ENCODE measurements at regions not wholly inside any gene's neighbourhood (a gene's known extent, or its start where the extent isn't known, plus 50 kb on each side); places are given as distances from the start of the nearest gene placed in this dataset.
"Not testable (repeated sequence)": the region's sequence is repeated elsewhere in the genome, so short reads cannot be mapped to it uniquely, and the experiment has no call there.

GRCh38 chr4:98828801-98829200 lies 100.1 kb downstream of the EIF4E start:
- DNase-seq = no peak

DNA sequence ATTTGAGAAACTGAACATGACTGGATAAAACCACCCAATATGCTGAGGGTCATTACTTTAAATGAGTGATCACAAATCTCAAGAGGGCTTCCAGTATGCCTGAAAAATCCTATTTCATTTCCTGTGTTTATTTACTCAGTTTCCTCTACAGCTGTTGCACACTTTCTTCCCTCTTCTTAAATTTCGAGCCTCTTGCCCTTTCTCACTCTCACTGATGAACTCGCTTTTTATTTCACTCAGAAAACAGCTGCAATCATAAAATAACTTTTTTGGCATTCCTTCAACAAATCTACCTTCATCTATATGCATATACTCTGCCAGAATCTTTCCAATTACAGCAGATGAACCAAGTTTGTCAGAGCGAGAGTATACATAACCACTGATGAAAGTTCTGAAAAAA lies 101.3 kb downstream of the EIF4E start:
- DNase-seq = no peak

- DNase-seq = no peak
Measured at GRCh38 chr4:98822144-98822543, 106.8 kb downstream of the EIF4E start.

GRCh38 chr4:98818116-98818515 lies 110.8 kb downstream of the EIF4E start:
- not testable (repeated sequence) for DNase-seq

- no peak for DNase-seq
Measured at GRCh38 chr4:98816816-98817215, 112.1 kb downstream of the EIF4E start.

- DNase-seq = no peak
Measured at GRCh38 chr4:98816386-98816785, 112.5 kb downstream of the EIF4E start.

- no peak for DNase-seq
Measured at GRCh38 chr4:98804403-98804802, 124.5 kb downstream of the EIF4E start.

DNA sequence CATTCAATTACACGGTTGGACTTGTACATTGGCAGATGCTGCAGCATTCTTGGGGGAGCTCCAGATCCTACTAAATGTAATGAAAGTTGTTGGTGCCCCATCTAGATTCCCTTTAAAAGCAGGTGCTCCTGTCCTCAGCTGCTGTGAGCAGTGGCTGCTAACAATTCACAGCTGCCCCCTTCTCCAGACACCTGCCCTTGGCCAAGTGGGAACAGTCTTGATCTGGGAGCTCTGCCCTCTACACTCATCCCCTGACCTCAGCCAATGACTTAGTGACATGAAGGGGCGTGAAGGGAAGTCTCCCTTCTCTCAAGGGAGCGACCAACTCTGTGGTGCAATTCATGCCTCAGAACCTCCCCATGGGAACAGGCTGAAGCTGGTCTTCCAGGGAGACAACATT lies 125.7 kb downstream of the EIF4E start:
- DNase-seq = no peak

- DNase-seq = no peak
Measured at GRCh38 chr4:98802770-98803198, 126.1 kb downstream of the EIF4E start.

- DNase-seq = no peak
Measured at GRCh38 chr4:98801259-98801725, 127.6 kb downstream of the EIF4E start.

DNA sequence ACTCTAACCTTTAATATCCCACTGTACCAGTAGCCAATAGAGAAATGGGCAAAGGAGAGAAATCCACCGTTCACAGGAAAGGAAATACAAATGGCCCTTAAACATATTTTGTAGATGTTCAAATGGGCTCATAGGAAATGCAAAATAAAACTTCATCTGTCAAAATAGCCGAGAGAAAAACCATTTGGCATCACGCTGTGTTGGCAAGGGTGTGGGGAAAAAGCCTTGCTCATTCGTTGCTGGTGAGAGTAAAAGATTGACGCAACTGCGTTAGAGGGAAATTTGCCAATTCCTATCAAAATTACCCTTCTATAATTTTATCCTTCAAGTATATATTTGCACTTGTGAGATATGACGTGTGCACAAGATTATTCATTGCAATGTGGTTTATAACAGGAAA lies 131.9 kb downstream of the EIF4E start:
- no peak for DNase-seq

GRCh38 chr4:98794565-98795205 lies 134.2 kb downstream of the EIF4E start:
- DNase-seq = peak; percentile 4 to 55

DNA sequence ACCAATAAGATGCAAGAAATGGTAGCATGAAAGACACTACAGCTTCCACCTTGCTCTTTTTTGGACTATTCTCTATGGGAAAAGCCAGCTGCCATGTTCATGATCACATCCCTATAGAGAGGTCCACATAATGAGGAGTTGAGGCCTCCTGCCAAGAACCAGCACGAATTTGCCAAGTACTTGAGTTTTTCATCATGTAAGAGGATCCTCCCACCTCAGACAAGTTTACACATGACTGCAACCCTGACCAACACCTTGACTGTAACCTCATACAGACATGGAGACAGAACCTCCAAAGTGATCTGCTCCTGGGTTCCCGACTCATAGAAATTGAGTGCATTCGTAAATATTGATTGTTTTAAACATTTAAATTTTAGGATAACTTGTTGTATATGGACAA lies 135.2 kb upstream of the TSPAN5 start:
- no peak for DNase-seq

DNA sequence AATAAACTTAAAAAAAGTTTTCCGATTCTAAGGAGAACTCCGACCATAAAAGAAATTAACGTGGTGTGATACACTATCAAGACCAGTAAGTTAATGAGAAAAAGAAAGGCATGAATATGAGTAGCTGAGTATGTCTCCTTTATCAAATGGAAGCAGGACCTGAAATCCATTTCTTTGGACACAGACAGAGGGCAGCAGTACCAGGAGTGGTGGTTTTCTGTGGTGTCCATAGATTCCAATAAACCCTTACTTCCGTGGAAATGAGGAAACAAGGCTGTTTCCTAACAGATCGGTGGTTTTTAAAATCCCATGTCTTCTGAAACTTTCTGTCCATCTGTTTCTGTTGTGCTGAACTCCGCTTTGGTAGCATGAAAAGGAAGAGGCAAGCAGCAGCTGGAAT lies 128.5 kb upstream of the TSPAN5 start:
- no peak for DNase-seq

DNA sequence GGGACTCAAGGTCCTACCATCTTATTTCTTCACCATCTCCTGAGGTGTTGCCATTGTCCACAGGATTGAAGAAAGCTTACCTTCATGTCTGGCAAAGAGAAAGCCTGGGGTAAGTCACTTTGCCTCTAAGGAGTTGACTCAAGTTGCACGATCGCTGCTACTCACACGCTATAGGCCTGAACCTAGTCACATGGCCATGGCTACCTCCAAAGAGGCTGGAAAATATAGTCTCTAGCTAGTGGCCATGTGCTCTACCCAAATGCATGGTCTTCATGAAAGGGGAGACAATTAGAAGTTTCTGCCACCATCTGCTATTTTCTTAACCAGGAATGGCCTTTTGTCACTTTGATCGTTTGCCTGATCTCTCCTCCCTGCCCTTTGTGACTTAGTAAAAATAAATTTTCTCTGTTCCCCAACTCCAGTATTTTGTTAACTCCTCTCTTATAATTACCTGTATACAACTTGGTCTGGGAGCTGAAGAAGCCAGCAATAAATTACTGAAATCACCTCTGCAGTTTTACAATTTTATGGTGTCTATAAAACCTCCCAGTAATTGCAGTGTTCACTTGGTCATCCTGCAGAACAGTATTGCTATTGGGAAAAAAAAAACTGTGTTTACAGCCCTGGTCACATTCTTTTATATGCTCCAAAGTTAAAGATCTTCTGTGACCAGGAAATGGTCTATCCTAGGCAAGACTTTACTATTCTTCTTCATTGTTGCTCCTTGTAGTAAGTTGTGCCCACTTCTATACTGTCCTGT lies 126.7 kb upstream of the TSPAN5 start:
- DNase-seq = no peak

GRCh38 chr4:98781641-98782357 lies 123.4 kb upstream of the TSPAN5 start:
- DNase-seq = no peak

DNA sequence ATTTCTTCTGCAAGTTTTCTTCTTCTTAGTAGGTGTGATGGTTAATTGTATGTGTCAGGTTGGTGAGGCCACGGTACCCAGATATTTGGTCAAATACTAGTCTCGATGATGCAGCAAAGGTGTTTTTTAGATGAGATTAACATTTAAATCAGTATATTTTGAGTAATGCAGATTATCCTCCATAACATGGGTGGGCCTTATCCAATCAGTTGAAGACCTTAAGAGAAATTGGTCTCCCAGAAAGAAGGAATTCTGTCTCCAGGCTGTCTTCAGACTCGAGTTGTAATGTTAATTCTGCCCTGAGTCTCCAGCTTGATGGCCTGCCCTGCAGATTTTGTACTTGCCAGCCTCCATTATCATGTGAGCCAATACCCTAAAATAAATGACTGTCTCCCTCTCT lies 122.5 kb upstream of the TSPAN5 start:
- no peak for DNase-seq

- no peak for DNase-seq
Measured at GRCh38 chr4:98779088-98779487, 120.7 kb upstream of the TSPAN5 start.

DNA sequence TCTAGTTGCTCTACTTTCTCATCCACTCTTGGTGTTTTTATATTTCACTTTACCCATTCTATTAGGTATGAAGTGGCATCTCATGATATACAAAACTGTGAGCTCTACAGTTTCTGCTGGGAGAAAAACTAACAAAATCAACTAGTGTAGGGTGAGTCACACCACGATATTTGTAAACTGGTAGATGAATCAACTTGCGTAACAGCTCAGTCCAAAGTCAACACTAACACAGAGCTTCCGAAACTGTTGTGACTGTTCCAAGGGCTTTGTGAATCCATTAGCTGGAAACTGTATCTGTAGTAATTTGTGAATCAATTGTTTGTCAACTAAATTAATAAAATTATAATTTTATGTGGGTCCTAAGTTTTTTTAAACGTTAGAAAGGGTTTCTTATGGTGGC lies 119.8 kb upstream of the TSPAN5 start:
- no peak for DNase-seq

DNA sequence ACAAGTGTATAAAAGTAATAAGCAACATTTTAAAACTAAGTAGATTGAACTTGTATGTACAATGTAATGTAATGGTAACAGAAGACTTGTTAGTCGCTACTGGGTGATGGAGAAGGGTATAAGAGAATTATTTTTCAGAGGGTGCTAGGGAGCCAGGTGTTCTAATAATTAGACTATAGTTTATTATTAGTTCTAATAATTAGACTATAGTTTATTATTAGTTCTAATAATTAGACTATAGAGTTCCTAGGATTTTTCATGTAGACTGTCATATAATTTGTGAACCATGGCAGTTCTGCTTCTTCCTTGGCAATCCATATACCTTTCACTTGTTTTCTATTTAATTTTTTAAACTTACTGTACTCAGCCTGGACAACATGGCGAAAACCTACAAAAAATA lies 117.3 kb upstream of the TSPAN5 start:
- no peak for DNase-seq

GRCh38 chr4:98773638-98774037 lies 115.2 kb upstream of the TSPAN5 start:
- no peak for DNase-seq

GRCh38 chr4:98771959-98772632 lies 113.7 kb upstream of the TSPAN5 start:
- no peak for DNase-seq

GRCh38 chr4:98765771-98766170 lies 107.4 kb upstream of the TSPAN5 start:
- DNase-seq = no peak
